HuH-7.5 (cell line): ENCODE measurements at regions not wholly inside any gene's neighbourhood (a gene's known extent, or its start where the extent isn't known, plus 50 kb on each side); places are given as distances from the start of the nearest gene placed in this dataset.
A peak's percentile ranks its signal among the peaks of the same experiment; 100 is the strongest.
"Not testable (repeated sequence)": the region's sequence is repeated elsewhere in the genome, so short reads cannot be mapped to it uniquely, and the experiment has no call there.

Experiments used
- DNase-seq: peaks from one replicate; pipeline ENCODE4 v3.0.0; 2011; ENCODE audit warnings: low spot score

DNA sequence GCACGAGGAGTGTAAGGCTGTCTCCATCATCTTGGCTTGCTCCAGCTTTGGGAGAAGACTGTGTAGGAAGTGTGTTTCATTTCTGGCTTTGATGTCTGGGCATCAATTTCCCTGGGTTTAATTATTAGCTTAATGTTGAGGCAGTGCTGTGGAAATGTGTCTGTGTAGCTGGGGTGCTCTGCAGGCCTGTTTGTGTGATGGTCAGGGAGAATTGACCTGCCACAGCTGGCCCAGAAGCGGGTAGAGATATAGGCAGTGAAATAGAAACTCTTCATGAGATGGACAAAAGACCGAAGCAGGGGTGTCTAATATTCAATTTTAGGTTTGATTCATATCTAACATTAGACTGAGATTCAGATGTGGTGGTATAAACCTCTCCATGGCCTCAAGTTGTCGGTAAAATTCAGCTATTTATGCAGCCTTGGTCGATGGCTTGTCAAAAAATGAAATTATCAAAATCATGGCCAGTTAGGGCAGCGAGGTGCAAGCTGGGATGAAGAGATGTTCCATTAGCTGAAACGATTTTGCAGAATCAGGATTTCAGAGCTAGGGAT lies 95.3 kb upstream of the SNX9 start:
- DNase-seq: no peak

DNA sequence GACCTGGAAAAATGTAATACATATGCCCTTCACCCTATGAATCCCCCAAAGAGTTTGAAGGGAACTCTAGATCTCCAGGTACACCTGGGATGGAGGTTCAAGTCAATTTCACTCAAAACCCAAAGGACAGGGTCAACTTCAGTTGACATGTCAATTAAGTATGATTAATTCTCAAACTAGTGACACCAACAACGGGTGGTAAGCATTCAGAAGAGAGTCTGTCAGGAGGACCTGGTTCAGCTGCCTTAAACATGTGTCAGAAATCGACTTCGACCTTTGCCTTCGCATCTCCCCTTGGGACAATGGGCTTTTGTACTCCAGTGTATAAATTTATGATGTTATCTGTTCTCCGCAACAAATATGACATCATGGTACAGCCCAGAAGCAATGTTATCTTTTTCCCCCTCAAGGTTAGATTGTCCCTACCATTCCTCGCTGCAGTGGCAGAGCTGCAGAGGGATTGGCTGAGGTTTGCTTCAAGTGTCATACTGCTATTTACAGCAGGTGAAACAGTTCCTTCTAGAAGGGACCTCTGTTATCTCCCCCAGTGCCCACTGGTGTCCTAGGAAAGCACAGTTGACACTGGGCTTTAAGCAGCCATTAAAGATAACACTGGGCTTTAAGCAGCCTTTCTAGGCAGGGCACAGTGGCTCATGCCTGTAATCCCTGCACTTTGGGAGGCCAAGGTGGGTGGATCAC lies 94.7 kb upstream of the SNX9 start:
- peak; percentile 30 for DNase-seq

DNA sequence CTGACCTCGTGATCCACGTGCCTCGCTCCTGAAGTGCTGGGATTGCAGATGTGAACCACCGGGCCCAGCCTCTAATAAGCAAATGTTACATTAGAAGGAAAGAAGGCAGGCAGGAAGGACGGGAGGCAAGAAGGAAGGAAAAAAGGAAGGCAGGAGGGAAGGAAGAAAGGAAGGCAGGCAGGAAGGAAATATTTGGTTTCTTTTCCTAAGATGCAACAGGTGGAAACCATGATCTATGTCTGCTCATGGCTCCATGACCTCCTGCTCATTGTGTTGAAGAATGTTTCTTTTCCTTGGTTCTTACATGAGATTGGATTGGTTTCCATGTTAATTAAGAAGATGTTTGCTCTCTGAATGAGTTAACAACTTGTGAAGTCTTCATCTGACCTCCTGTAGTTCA lies 91.8 kb upstream of the SNX9 start:
- DNase-seq: no peak

DNA sequence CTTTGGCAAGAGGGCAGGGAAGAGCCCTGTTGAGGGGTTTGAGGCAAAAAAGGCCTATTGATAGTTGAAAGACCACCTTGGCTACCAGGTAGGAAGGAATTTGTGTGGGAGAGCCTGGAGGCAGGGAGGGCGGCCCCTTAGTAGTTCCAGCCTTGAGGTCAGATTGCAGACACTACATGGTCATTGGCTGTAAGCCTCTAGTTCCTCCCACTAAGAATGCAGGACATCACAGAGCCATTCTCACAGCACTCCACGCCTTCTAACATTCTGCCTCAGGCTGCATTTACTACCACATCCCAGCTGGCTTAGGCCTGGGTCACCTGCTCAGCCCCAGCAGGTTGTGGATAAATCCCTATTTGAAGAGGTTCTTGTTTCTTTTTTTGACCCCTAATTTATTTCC lies 91.0 kb upstream of the SNX9 start:
- DNase-seq: no peak

DNA sequence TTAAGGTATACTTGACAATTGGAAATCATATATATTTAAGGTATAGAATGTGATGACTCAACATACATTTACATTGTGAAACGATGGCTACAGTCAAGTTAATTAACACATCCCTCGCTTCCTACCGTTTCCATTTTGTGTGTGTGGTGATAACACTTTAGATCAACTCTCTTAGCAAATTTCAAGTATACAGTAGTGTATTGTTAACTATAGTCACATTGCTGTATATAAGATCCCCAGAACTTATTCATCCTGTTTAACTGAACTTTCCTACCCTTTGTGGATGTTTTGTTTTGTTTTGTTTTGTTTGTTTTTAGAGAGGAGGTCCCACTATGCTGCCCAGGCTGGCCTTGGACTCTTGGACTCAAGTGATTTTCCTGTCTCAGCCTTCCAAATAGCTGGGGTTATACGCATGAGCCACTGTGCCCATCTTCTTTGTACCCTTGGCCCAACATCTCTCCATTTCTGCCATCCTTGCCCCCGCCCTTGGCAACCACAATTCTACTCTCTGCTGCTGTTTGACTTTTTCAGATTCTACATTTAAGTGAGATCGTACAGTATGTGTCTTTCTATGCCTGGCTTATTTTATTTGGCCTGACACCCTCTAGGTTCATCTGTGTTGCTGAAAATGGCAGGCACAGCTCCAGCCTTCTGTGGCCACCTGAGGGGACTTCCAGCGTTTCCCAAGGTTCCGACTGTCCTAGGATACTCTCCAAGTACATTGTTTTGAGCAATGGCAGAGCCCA lies 90.5 kb upstream of the SNX9 start:
- no peak for DNase-seq

DNA sequence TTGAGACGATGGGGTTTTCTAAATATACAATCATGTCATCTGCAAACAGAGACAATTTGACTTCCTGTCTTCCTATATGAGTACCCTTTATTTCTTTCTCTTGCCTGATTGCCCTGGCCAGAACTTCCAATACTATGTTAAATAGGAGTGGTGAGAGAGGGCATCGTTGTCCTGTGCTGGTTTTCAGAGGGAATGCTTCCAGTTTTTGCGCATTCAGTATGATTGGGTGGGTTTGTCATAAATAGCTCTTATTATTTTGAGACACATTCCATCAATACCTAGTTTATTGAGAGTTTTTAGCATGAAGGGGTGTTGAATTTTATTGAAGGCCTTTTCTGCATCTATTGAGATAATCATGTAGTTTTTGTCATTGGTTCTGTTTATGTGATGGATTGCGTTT lies 86.5 kb upstream of the SNX9 start:
- DNase-seq: not testable (repeated sequence)

DNA sequence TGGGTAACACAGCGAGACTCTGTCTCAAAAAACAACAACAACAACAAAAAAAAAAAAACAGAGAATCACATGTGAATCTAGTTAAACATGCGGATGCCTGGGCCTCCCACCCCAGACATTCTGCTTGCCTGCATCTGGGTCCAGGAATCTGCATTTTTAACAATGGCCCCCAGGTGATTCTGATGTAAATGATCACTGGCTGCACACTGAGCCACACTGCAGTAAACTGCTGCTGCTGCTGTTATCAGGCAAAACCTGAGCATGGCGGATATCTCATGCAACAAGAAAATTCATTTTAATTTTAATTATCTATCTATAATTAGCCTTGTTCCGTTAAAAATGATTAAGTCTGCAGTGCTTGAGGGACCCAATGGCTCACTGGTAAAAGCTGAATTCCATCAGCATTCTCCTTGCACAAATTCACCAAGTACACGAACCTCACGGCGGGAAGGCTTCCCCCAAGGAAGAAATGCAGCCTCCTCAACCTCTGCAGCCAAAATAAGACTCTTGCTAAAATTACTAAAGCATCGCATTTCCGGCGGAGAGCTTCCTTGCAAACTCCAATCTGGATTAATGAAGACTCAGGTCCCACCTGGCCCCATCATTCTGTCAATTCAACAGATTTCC lies 81.6 kb upstream of the SNX9 start:
- no peak for DNase-seq

DNA sequence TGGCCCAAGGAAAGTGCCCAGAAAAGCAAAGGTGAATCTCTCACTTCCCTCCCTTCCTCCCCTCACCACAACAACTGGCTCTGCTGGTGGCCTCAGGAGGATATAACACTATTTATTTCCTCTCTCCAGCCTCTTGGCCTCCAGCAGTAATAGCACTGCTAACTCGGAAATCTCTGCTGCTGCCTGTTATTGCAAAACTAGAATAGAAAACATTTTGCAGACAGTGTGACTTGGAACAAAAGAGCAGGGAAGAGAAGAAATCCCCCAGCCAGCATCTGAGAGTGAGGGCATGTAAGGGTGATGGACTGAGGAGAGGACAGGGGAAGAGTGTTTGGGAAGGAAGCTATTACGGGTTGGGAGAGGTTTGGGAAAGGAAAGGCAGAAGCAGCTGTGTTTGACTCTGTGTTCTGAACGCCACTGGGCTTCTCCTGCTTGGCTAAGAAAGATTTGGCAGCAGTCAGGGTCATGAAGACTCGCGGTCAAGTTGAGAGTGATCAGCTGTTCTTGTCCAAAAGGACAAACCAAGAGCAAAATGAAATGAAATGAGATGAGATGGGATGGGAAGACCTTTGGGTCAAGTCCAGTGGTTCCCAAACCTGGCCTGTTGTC lies 81.0 kb upstream of the SNX9 start:
- DNase-seq: no peak

DNA sequence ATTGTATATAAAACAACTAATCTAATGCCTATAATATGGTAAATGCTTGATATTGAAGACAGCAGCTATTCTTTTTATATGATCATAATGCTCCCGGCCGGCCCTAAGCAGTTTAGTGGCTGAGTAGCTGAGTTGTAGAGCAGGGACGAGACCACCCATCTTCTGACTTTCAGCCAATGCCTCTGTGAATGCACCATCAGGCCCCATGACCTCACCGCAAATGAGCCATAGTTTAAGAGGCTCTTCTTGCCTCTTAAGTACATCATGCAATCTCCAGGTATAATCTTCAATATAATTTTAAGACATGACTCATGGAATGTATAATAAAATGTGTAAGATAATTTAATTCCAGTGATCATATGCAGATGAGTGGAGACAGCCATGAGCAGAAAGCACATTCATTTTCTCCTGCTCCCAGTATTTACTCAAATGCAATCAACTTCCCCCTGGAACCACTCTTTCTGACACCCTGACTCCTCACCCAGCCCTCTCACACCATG lies 78.9 kb upstream of the SNX9 start:
- no peak for DNase-seq

DNA sequence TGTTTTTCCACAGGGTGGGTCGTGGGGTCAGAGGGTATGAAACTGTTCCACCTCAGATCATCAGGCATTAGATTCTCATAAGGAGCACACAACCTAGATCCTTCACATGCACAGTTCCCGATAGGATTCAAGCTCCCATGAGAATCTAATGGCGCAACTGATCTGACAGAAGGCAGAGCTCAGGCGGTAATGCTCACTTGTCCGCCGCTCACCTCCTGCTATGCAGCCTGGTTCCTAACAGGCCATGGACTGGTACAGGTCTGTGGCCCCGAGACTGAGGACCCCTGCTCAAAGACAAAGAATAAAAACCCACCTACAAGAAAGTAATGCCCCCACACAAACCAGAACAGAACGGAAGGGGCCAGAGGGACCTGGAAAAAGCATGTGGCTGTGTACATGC lies 76.1 kb upstream of the SNX9 start:
- DNase-seq: no peak

DNA sequence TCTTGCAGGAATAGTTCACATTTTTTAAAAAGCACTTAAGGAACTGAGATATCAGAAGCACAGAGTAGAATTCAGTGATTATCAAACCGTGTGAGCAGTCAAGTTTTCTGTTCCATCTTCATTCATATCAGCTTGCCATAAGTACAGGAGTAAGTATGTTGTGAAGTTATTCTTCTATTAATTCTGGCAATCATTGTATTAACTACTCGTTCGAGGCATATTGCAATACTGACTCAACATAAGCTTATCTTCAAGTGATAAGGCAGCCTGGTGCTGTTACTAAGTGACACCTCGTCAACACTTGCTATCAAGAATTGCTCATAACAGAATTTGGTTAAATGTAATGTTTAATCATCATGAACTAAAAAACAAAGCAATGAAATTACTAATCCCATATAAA lies 75.7 kb upstream of the SNX9 start:
- DNase-seq: no peak

DNA sequence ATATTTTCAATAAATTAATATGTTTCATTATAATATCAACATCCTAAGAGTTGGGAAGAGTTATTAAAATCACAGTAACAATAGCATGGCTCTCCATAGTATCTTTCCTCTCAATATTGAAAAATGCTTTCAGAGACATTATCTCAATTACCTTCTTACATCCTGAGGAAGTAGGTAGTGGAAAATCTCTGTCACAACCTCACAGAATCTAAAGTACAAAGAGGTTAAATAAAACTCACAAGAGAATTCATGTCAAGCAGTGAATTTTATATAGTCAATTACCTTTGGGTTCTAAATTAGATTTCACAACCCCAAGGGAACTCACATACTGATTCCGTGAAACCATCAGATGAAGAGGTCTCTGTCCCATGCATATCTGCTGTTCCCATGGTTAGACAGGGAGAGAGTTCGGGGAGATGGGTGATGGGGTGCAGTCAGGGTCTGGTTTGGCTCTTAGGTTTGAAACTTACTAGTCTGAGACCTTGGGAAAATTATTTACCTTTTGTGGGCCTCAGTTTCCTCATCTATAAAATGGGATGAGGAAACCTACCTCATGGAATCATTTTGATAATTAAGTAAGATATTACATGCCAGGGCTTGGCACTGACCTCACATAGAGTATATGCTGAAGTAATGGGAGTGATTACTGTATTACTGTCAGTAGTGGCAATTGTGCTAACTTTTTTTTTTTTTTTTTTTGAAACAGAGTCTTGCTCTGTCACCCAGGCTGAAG lies 74.0 kb upstream of the SNX9 start:
- DNase-seq: no peak

DNA sequence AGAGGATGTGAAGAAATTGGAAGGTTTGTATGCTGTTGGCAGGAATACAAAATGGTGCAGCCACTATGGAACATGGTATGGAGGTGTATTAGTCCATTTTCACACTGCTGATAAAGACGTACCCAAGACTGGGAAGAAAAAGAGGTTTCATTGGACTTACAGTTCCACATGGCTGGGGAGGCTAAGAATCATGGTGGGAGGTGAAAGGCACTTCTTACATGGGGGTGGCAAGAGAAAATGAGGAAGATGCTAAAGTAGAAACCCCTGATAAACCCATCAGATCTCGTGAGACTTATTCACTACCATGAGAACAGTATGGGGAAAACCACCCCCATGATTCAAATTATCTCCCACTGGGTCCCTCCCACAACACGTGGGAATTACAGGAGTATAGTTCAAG lies 72.1 kb upstream of the SNX9 start:
- not testable (repeated sequence) for DNase-seq

DNA sequence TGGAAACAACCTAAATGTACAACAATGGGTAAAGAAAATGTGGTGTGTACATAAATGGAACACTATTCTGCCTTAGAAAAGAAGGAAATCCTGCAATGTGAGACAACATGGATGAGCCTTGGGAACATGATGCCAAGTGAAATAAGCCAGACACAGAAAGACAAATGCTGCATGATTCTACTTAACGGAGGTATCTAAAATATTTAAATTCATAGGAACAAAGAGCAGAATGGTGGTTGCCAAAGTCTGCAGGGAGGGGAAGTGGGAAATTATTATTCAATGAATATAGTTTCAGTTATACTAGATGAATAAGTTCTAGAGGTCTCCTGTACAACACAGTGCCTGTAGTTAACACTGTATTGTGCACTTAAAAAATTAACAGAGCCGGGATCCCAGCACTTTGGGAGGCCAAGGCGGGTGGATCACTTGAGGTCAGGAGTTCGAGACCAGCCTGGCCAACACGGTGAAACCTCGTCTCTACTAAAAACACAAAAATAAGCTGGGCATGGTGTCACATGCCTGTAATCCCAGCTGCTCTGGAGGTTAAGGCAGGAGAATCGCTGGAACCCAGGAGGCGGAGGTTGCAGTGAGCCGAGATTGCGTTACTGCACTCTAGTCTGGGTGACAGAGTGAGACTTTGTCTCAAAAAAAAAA lies 71.4 kb upstream of the SNX9 start:
- DNase-seq: no peak

DNA sequence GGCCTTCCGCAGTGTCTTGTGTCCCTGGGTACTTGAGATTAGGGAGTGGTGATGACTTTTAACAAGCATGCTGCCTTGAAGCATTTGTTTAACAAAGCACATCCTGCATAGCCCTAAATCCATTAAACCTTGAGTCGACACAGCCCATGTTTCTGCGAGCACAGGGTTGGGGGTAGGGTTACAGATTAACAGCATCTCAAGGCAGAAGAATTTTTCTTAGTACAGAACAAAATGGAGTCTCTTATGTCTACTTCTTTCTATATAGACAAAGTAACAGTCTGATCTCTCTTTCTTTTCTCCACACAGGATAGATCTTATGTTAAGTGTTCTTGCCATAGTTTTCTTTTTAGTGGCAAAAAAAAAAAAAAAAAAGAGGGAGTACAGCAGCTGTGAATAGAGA lies 70.2 kb upstream of the SNX9 start:
- not testable (repeated sequence) for DNase-seq

DNA sequence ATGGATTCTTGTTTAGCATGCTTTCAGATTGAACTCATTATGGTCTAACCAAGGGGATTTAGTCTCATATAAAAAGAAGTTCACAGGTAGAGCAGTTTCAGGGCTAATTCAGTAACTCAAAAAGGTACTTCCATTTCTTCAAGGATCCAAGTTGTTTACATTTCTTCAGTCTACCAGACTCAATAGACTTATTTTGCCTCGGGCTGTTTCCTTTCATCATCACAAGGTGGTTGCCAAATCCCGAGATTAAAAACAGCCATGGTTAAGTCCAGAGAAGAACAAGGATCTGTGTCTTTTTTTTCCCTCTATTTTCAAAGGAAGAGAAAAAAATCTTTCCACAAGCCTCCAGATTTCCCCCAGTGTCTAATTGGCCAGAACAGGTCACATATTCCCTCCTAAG lies 69.8 kb upstream of the SNX9 start:
- DNase-seq: no peak

DNA sequence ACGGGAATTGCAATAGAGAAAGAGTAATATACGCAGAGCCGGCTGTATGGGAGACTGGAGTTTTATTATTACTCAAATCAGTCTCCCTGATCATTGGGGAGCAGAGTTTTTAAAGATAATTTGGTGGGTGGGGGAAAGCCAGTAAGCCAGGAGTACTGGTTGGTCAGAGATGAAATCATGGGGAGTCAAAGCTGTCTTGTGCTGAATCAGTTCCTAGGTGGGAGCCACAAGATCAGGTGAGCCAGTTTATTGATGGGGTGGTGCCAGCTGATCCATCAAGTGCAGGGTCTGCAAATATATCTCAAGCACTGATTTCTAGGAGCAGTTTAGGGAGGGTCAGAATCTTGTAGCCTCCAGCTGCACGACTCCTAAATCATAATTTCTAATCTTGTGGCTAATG lies 69.2 kb upstream of the SNX9 start:
- not testable (repeated sequence) for DNase-seq

DNA sequence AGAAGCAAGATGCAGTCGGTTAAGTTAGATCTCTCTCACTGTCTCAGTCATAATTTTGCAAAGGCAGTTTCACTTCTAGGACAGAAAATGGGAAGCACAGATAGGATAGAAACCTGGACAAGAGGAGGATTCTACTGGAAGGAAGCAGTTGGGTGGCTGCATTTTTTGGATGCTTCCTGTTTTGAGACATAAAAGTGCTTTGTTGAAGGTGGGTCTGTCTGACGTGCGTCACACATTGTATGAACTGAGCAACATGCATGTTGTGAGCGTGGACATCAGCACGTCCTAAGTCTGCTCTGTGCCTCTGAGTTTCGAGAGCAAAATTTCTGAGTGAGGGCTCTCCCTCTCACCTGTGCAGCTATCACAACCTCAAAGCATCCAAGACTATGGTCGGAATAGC lies 68.7 kb upstream of the SNX9 start:
- DNase-seq: no peak

DNA sequence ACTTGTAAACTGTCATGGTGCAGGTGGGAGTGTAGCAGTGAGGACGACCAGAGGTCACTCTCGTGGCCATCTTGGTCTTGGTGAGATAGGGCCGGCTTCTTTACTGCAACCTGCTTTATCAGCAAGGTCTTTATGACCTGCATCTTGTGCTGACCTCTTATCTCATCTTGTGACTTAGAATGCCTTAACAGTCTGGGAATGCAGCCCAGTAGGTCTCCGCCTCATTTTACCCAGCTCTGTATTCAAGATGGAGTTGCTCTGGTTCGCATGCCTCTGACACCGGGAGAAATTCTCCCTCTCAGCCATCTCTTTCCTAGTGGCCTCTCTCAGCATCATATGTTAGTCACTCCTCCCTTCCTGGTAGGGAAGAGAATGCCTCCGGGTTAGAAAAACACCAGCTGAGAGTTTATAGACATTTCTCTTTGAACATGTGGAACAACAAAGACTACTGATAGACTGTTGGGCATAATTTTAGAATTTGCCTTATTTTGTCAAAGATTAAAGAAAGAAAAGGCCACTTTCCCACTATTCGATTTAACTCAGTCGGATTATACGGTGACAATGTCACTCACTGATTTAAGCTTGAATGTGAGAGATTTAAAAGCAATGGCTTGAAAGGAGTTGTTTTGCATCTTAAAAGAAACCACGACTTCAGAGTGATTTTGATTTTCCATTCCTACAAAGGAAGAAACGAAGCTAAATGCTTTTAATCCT lies 67.9 kb upstream of the SNX9 start:
- DNase-seq: no peak

DNA sequence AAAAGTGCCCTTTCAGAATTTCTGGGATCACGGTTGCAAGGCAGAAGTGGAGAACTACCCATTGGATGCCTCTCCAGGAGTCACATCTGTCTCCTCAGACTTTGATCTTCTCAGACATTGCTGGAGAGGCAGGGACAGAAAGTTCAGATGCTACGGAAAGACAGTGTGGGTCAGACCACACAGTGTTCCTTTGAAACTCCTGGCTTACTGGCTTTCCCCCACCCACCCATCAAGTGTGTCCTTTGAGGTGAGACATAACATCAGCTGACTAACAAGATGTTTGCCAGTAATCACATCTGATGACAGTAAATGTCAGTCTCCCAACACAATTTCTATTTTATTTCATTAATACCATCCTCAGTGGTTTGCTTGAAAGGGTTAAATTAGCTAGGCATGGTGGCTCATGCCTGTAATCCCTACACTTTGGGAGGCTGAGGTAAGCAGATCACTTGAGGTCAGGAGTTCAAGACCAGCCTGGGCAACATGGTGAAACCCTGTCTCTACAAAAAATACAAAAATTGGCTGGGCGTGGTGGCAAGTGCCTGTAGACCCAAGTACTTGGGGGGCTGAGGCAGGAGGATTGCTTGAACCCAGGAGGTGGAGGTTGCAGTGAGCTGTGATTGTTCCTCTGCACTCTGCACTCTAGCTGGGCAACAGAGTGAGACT lies 67.2 kb upstream of the SNX9 start:
- DNase-seq: no peak
